ENCODE measurements at regions not wholly inside any gene's neighbourhood (a gene's known extent, or its start where the extent isn't known, plus 50 kb on each side); places are given as distances from the start of the nearest gene placed in this dataset.

DNA sequence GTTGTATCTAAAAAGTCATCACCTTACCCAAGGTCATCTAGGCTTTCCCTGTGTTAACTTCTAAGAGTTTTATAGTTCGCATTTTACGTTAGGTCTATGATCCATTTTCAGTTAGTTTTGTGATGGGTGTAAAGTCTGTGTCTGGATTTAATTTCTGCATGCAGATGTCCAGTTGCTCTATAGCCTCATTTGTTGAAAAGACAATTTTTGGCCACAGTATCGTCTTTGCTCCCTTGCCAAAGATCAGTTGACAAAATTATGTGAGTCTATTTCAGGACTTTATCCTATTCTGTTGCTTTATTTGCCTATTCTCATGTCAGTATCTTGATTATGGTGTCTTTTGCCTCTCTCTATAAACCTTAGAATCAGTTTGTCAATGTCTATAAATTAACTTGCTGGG, 85.1 kb downstream of the METRNL start:
- TF ChIP-seq, protein P1, sequence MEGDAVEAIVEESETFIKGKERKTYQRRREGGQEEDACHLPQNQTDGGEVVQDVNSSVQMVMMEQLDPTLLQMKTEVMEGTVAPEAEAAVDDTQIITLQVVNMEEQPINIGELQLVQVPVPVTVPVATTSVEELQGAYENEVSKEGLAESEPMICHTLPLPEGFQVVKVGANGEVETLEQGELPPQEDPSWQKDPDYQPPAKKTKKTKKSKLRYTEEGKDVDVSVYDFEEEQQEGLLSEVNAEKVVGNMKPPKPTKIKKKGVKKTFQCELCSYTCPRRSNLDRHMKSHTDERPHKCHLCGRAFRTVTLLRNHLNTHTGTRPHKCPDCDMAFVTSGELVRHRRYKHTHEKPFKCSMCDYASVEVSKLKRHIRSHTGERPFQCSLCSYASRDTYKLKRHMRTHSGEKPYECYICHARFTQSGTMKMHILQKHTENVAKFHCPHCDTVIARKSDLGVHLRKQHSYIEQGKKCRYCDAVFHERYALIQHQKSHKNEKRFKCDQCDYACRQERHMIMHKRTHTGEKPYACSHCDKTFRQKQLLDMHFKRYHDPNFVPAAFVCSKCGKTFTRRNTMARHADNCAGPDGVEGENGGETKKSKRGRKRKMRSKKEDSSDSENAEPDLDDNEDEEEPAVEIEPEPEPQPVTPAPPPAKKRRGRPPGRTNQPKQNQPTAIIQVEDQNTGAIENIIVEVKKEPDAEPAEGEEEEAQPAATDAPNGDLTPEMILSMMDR (IDR thresholded peaks at IDR 0.05; ENCODE audit: insufficient read depth, low read depth, low read length), result no peak
- no peak for TF ChIP-seq EZH2 (IDR thresholded peaks at IDR 0.05; ENCODE audit: insufficient read depth, low read length)

Measured in astrocyte (in vitro differentiated cells and primary cell).